Upper lobe of right lung (tissue), 1 donor: ENCODE measurements at regions not wholly inside any gene's neighbourhood (a gene's known extent, or its start where the extent isn't known, plus 50 kb on each side); places are given as distances from the start of the nearest gene placed in this dataset.

Source experiments
- ATAC-seq: fragments of 200-7000 bp; cut with Tn5 transposase; one replicate; pipeline ENCODE4 v1.9.1; 2020; ENCODE audit warnings: mild to moderate bottlenecking, moderate library complexity
- DNase-seq: peaks from one replicate; pipeline ENCODE4 v3.0.0-alpha.2; 2020
- H3K27ac ChIP-seq: fragments of 200-600 bp; one replicate; pipeline ENCODE4 v1.8.0; 2022
- H3K27me3 ChIP-seq: fragments of 200-600 bp; one replicate; pipeline ENCODE4 v1.8.0; 2022; ENCODE audit warnings: mild to moderate bottlenecking
- H3K36me3 ChIP-seq: fragments of 200-600 bp; one replicate; pipeline ENCODE4 v1.8.0; 2022
- H3K4me1 ChIP-seq: fragments of 200-600 bp; one replicate; pipeline ENCODE4 v1.8.0; 2022
- H3K4me3 ChIP-seq: fragments of 200-600 bp; one replicate; pipeline ENCODE4 v1.8.0; 2022; ENCODE audit warnings: mild to moderate bottlenecking
- H3K9me3 ChIP-seq: fragments of 200-600 bp; one replicate; pipeline ENCODE4 v1.8.0; 2022
- intact Hi-C: fragments of 100-400 bp; cut with DNase I; formaldehyde crosslinking; loops from one replicate; pipeline ENCODE4 v1.11.0; 2022
- TF ChIP-seq, protein P1 (sequence below): fragments of 200-600 bp; IDR thresholded peaks from one replicate; pipeline ENCODE4 v1.8.0; 2022; ENCODE audit warnings: antibody characterized with exemption
- donor health status: DM: no; HTN: yes; CAD: no; lungs with severe emphysema.

- DNase-seq = no peak
- Histone ChIP-seq H3K9me3 (no peaks in the 10 kb centered on the region), H3K4me3 (no peak overlapping the region), H3K27ac (no peak overlapping the region), H3K27me3 (no peaks in the 10 kb centered on the region), H3K4me1 (no peaks in the 10 kb centered on the region), H3K36me3 (no peaks in the 10 kb centered on the region)
- TF ChIP-seq, protein P1, sequence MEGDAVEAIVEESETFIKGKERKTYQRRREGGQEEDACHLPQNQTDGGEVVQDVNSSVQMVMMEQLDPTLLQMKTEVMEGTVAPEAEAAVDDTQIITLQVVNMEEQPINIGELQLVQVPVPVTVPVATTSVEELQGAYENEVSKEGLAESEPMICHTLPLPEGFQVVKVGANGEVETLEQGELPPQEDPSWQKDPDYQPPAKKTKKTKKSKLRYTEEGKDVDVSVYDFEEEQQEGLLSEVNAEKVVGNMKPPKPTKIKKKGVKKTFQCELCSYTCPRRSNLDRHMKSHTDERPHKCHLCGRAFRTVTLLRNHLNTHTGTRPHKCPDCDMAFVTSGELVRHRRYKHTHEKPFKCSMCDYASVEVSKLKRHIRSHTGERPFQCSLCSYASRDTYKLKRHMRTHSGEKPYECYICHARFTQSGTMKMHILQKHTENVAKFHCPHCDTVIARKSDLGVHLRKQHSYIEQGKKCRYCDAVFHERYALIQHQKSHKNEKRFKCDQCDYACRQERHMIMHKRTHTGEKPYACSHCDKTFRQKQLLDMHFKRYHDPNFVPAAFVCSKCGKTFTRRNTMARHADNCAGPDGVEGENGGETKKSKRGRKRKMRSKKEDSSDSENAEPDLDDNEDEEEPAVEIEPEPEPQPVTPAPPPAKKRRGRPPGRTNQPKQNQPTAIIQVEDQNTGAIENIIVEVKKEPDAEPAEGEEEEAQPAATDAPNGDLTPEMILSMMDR = no peak
- intact Hi-C loops = no loop called here
- no peak for ATAC-seq
Measured at GRCh38 chr6:98644063-98644462, 190.3 kb upstream of the POU3F2 start.

GRCh38 chr6:98648211-98648914, 186.0 kb upstream of the POU3F2 start:
- intact Hi-C loops = no loop called here
- TF ChIP-seq, protein P1 = no peak

GRCh38 chr6:98650941-98651340, 183.4 kb upstream of the POU3F2 start:
- no peaks in the 10 kb centered on the region for H3K9me3 ChIP-seq
- H3K4me1 ChIP-seq = no peaks in the 10 kb centered on the region
- H3K36me3 ChIP-seq = no peaks in the 10 kb centered on the region
- DNase-seq (no peak), ATAC-seq (no peak)
- TF ChIP-seq, protein P1 = no peak
- H3K27ac ChIP-seq = no peak overlapping the region
- H3K27me3 ChIP-seq = no peaks in the 10 kb centered on the region
- intact Hi-C loops = no loop called here
- H3K4me3 ChIP-seq = no peak overlapping the region

More at GRCh38 chr6:98648211-98648914, 186.0 kb upstream of the POU3F2 start:
- Histone ChIP-seq H3K36me3 (no peaks in the 10 kb centered on the region), H3K9me3 (no peaks in the 10 kb centered on the region), H3K4me1 (no peaks in the 10 kb centered on the region), H3K4me3 (no peak overlapping the region), H3K27me3 (no peaks in the 10 kb centered on the region), H3K27ac (no peak overlapping the region)
- no peak for ATAC-seq
- no peak for DNase-seq

- ATAC-seq (no peak), DNase-seq (no peak)
- Histone ChIP-seq H3K36me3 (no peaks in the 10 kb centered on the region), H3K27me3 (no peaks in the 10 kb centered on the region), H3K4me1 (no peaks in the 10 kb centered on the region), H3K27ac (no peak overlapping the region), H3K9me3 (no peaks in the 10 kb centered on the region), H3K4me3 (no peak overlapping the region)
- intact Hi-C loops = no loop called here
- TF ChIP-seq, protein P1 = no peak
Measured at GRCh38 chr6:98653179-98653578, 181.2 kb upstream of the POU3F2 start.

GRCh38 chr6:98657764-98658163, 176.6 kb upstream of the POU3F2 start:
- no peaks in the 10 kb centered on the region for H3K36me3 ChIP-seq
- no peaks in the 10 kb centered on the region for H3K27me3 ChIP-seq
- DNase-seq = peak; percentile 58
- no peak overlapping the region for H3K4me3 ChIP-seq
- ATAC-seq = no peak
- H3K9me3 ChIP-seq = no peaks in the 10 kb centered on the region
- no peaks in the 10 kb centered on the region for H3K4me1 ChIP-seq
- intact Hi-C loops = no loop called here
- TF ChIP-seq, protein P1 = no peak
- no peak overlapping the region for H3K27ac ChIP-seq

- no peak for DNase-seq
- intact Hi-C loops = no loop called here
- TF ChIP-seq, protein P1 = no peak
- peak; percentile 65 for ATAC-seq
- no peaks in the 10 kb centered on the region for H3K36me3 ChIP-seq
- no peak overlapping the region for H3K27ac ChIP-seq
- no peaks in the 10 kb centered on the region for H3K27me3 ChIP-seq
- no peaks in the 10 kb centered on the region for H3K4me1 ChIP-seq
- no peaks in the 10 kb centered on the region for H3K9me3 ChIP-seq
- no peak overlapping the region for H3K4me3 ChIP-seq
Measured at GRCh38 chr6:98669371-98669770, 165.0 kb upstream of the POU3F2 start.
